Aorta (tissue), 5 donors: ENCODE measurements at regions not wholly inside any gene's neighbourhood (a gene's known extent, or its start where the extent isn't known, plus 50 kb on each side); places are given as distances from the start of the nearest gene placed in this dataset.

Experiments used
- ATAC-seq: fragments of 200-7000 bp; cut with Tn5 transposase; one replicate; pipeline ENCODE4 v1.9.1; 2022; ENCODE audit warnings: moderate library complexity; ENCODE audit not compliant: low FRiP score
- DNase-seq, 2 donors: peaks; one replicate each; pipeline ENCODE4 v3.0.0-alpha.2; 2020
- H3K27ac ChIP-seq, 2 donors: one replicate each; pipeline ENCODE4 v1.5.1; 2013; ENCODE audit warnings: low read length in 2 of 2, mild to moderate bottlenecking in 2 of 2, moderate library complexity in 2 of 2, control low read depth in 1 of 2, inconsistent platforms in 1 of 2, low read depth in 1 of 2
- H3K27me3 ChIP-seq, 2 donors: one replicate each; pipeline ENCODE4 v1.6.1; 2013; ENCODE audit warnings: control low read depth in 1 of 2, low read length in 1 of 2, mild to moderate bottlenecking in 1 of 2, moderate library complexity in 1 of 2; ENCODE audit not compliant: insufficient read depth in 2 of 2, control insufficient read depth in 1 of 2
- H3K36me3 ChIP-seq, 2 donors: one replicate each; pipeline ENCODE4 v1.6.1; 2013; ENCODE audit warnings: control low read depth in 1 of 2, low read length in 1 of 2, mild to moderate bottlenecking in 1 of 2; ENCODE audit not compliant: insufficient read depth in 2 of 2, control insufficient read depth in 1 of 2
- H3K4me1 ChIP-seq, 2 donors: one replicate each; pipeline ENCODE4 v1.6.1; 2013; ENCODE audit warnings: low read length in 2 of 2, control low read depth in 1 of 2, mild to moderate bottlenecking in 1 of 2, moderate library complexity in 1 of 2; ENCODE audit not compliant: insufficient read depth in 2 of 2, control insufficient read depth in 1 of 2
- H3K4me3 ChIP-seq, 2 donors: one replicate each; pipeline ENCODE4 v1.5.1; 2013; ENCODE audit warnings: low read length in 2 of 2, control low read depth in 1 of 2, mild to moderate bottlenecking in 1 of 2
- H3K9me3 ChIP-seq: one replicate; pipeline ENCODE4 v1.6.1; 2013; ENCODE audit warnings: mild to moderate bottlenecking, low read length; ENCODE audit not compliant: control insufficient read depth
- WGBS, 2 donors: extraction: QIAGEN DNeasy Blood & Tissue Kit; methylation state at CpG; one replicate each; pipeline ENCODE4 v1.1.7; 2013; 5-methylcytosine and 5-hydroxymethylcytosine counted together
- intact Hi-C, 2 donors: fragments of 100-400 bp; cut with DNase I; formaldehyde crosslinking; loops; one replicate each; pipeline versions ENCODE4 v1.14.2 to v1.15.0; 2022
- donor health status: healthy with polysubstance abuse.
- donor health status: Bipolar disorder and iron deficiency.
- donor health status: DM: no; HTN: no; CAD: no.
- donor health status: DM: no; HTN: no; CAD: no.
- donor health status: DM: yes; HTN: yes; CAD: no.

GRCh38 chr18:65082907-65083306, 667.9 kb upstream of the CDH7 start:
- H3K4me1 ChIP-seq = no peaks in the 10 kb centered on the region
- WGBS, 2 donors = 63 to 71% methylated on average over 5 of the region's 5 CpGs
- no peak overlapping the region for H3K4me3 ChIP-seq
- no peak for DNase-seq
- intact Hi-C loops = no loop called here
- ATAC-seq = no peak
- no peaks in the 10 kb centered on the region for H3K36me3 ChIP-seq
- H3K27ac ChIP-seq = no peak overlapping the region
- H3K27me3 ChIP-seq = no peaks in the 10 kb centered on the region
- no peaks in the 10 kb centered on the region for H3K9me3 ChIP-seq

DNA sequence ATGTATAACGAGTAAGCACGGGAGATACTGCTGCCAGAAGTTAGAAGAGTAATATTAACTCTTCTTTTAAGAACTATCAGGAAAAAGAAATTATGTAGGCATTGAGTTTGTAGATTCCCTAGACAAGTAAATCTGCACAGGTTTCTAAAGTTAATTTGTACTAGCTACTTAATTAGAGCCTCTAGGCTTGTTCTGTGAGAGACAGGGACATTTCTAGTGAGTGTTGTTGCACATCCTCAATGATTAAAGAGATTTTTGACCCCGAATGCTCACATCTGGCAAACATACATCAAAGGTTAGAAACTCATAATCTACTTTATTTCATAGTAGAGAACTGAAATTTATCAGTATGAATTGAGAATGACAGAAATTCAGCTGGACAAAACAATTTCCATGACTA, 669.0 kb upstream of the CDH7 start:
- WGBS, 2 donors = 76 to 77% methylated on average over 3 of the region's 3 CpGs
- DNase-seq = no peak
- H3K4me1 ChIP-seq = no peaks in the 10 kb centered on the region
- intact Hi-C loops = no loop called here
- no peaks in the 10 kb centered on the region for H3K9me3 ChIP-seq
- H3K27me3 ChIP-seq = no peaks in the 10 kb centered on the region
- H3K36me3 ChIP-seq = no peaks in the 10 kb centered on the region
- H3K27ac ChIP-seq = no peak overlapping the region
- no peak for ATAC-seq
- no peak overlapping the region for H3K4me3 ChIP-seq

GRCh38 chr18:65073060-65073550, 677.7 kb upstream of the CDH7 start:
- no peaks in the 10 kb centered on the region for H3K9me3 ChIP-seq
- intact Hi-C loops = no loop called here
- H3K4me3 ChIP-seq = no peak overlapping the region
- no peaks in the 10 kb centered on the region for H3K27me3 ChIP-seq
- WGBS, 2 donors = 89% methylated on average over 3 of the region's 3 CpGs
- no peak overlapping the region for H3K27ac ChIP-seq
- H3K4me1 ChIP-seq = no peaks in the 10 kb centered on the region
- H3K36me3 ChIP-seq = no peaks in the 10 kb centered on the region
- no peak for ATAC-seq
- no peak for DNase-seq

GRCh38 chr18:65057439-65058083, 693.3 kb upstream of the CDH7 start:
- no peak for DNase-seq
- H3K36me3 ChIP-seq = no peaks in the 10 kb centered on the region
- WGBS, 2 donors = 52 to 71% methylated on average over 9 of the region's 9 CpGs
- no peak overlapping the region for H3K27ac ChIP-seq
- H3K27me3 ChIP-seq = no peaks in the 10 kb centered on the region
- H3K4me1 ChIP-seq = no peaks in the 10 kb centered on the region
- no peak for ATAC-seq
- intact Hi-C loops = no loop called here
- no peaks in the 10 kb centered on the region for H3K9me3 ChIP-seq
- H3K4me3 ChIP-seq = no peak overlapping the region

DNA sequence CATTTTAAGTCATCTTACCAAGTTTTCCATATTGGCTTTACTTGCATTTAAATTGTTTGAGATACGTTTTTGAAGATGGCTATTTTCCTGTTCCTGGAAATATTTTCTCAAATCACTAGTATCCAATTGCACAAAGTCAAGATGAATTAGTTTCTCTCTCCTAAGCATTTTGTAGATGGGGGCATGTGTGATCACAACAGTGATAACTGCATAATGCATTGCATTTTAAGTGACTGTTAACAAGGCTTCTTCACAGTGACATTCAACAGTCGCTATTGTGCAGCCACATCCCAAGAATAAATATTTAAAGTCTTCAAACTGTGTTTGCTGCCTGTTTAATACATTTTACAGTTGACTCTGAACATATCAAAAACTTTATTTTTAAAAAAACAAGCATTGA, 694.2 kb upstream of the CDH7 start:
- ATAC-seq = no peak
- no peaks in the 10 kb centered on the region for H3K36me3 ChIP-seq
- no peak for DNase-seq
- H3K9me3 ChIP-seq = no peaks in the 10 kb centered on the region
- H3K4me1 ChIP-seq = no peaks in the 10 kb centered on the region
- H3K27me3 ChIP-seq = no peaks in the 10 kb centered on the region
- WGBS, 2 donors = 50 to 51% methylated on average over 2 of the region's 2 CpGs
- no peak overlapping the region for H3K27ac ChIP-seq
- no peak overlapping the region for H3K4me3 ChIP-seq
- intact Hi-C loops = no loop called here

DNA sequence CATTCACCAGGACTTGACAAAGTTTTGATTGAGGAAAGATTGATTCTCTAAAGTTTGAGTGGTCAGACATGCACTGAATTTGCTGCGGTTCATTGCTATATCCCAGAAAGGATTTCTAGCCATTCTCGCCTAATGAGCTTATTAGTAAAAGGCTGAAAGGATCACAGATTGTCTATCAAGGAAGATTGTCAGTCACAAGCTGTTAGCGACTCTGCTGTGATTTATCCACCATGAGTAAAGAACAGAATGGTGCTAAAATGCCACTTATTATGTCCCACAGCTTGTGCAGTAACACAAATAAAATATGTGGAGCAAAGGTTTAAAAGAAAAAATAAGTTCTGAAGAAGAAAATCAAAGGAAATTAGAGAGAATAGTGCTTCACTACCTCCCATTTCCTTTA, 701.2 kb upstream of the CDH7 start:
- no peak overlapping the region for H3K4me3 ChIP-seq
- no peak overlapping the region for H3K27ac ChIP-seq
- H3K4me1 ChIP-seq = no peaks in the 10 kb centered on the region
- H3K9me3 ChIP-seq = no peaks in the 10 kb centered on the region
- H3K27me3 ChIP-seq = no peaks in the 10 kb centered on the region
- 73 to 83% methylated on average over 3 of the region's 3 CpGs for WGBS, 2 donors
- DNase-seq (no peak), ATAC-seq (no peak)
- no peaks in the 10 kb centered on the region for H3K36me3 ChIP-seq
- intact Hi-C loops = no loop called here

DNA sequence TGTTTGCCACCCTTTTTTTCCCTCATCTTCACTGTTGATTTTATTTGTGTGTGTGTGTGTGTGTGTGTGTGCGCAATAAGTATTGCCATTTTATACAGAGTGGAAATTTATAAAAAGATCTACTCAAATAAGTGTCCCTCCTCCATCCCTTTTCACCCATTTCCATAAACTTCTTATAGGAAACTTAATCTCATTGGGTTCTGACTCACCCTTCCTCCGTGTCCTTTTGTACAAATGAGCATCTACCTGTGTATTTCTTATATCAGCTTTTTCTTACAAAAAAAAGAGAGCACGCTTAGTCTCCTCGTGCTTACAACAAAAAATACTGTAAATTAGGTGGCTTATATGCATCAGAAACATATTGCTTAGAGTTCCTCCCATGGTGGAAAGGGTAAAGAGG, 711.2 kb upstream of the CDH7 start:
- Histone ChIP-seq H3K4me1 (no peaks in the 10 kb centered on the region), H3K27ac (no peak overlapping the region), H3K36me3 (no peaks in the 10 kb centered on the region), H3K9me3 (no peaks in the 10 kb centered on the region), H3K27me3 (no peaks in the 10 kb centered on the region), H3K4me3 (no peak overlapping the region)
- intact Hi-C loops = no loop called here
- no peak for ATAC-seq
- WGBS, 2 donors = 89 to 95% methylated on average over 4 of the region's 4 CpGs
- no peak for DNase-seq

- H3K9me3 ChIP-seq = no peaks in the 10 kb centered on the region
- DNase-seq = no peak
- H3K4me3 ChIP-seq = no peak overlapping the region
- no peaks in the 10 kb centered on the region for H3K27me3 ChIP-seq
- H3K36me3 ChIP-seq = no peaks in the 10 kb centered on the region
- H3K27ac ChIP-seq = no peak overlapping the region
- no peak for ATAC-seq
- WGBS, 2 donors = 58 to 66% methylated on average over 3 of the region's 3 CpGs
- intact Hi-C loops = no loop called here
- no peaks in the 10 kb centered on the region for H3K4me1 ChIP-seq
Measured at GRCh38 chr18:65035701-65036100, 715.1 kb upstream of the CDH7 start.

GRCh38 chr18:65025756-65026155, 725.1 kb upstream of the CDH7 start:
- Histone ChIP-seq H3K4me3 (no peak overlapping the region), H3K27ac (no peak overlapping the region), H3K36me3 (no peaks in the 10 kb centered on the region), H3K27me3 (no peaks in the 10 kb centered on the region), H3K4me1 (no peaks in the 10 kb centered on the region), H3K9me3 (peaks cover 2% of the 10 kb centered on the region)
- no peak for DNase-seq
- WGBS, 2 donors = 57 to 67% methylated on average over 2 of the region's 2 CpGs
- no peak for ATAC-seq
- intact Hi-C loops = no loop called here
